OCI-LY7 (cell line): ENCODE measurements at regions not wholly inside any gene's neighbourhood (a gene's known extent, or its start where the extent isn't known, plus 50 kb on each side); places are given as distances from the start of the nearest gene placed in this dataset.

Experiments used
- EZH2phosphoT487 ChIP-seq: fragments of 200-600 bp; sonication (generic); IDR thresholded peaks from 2 replicates; pipeline ENCODE4 v1.6.1; 2018; ENCODE audit warnings: low read depth, borderline replicate concordance, mild to moderate bottlenecking, mixed run types, antibody characterized with exemption, low read length, moderate library complexity, mixed read lengths
- TF ChIP-seq, protein P1 (sequence below): fragments of 200-600 bp; sonication (generic); conservative IDR thresholded peaks from 2 replicates; pipeline ENCODE4 v1.5.1; 2014; ENCODE audit warnings: mild to moderate bottlenecking, antibody characterized with exemption, low read length, moderate library complexity, mixed read lengths

DNA sequence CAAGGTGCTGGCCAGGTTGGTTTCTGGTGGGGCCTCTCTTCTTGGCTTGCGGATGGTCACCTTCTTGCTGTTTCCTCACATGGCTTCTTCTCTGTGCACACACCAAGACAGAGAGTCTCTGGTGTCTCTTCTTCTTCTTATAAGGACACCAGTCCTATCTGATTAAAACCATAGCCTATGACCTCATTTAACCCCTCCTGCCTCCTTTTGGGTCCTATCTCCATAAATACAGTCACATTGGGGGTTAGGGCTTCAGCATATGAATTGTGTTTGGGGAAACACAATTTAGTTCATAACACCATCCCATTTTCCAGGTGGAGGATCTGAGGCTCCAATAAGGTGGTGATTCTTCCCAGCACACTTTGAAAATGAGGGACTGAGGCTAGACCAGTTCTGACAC, 80.4 kb downstream of the SPRY4 start:
- TF ChIP-seq, protein P1, sequence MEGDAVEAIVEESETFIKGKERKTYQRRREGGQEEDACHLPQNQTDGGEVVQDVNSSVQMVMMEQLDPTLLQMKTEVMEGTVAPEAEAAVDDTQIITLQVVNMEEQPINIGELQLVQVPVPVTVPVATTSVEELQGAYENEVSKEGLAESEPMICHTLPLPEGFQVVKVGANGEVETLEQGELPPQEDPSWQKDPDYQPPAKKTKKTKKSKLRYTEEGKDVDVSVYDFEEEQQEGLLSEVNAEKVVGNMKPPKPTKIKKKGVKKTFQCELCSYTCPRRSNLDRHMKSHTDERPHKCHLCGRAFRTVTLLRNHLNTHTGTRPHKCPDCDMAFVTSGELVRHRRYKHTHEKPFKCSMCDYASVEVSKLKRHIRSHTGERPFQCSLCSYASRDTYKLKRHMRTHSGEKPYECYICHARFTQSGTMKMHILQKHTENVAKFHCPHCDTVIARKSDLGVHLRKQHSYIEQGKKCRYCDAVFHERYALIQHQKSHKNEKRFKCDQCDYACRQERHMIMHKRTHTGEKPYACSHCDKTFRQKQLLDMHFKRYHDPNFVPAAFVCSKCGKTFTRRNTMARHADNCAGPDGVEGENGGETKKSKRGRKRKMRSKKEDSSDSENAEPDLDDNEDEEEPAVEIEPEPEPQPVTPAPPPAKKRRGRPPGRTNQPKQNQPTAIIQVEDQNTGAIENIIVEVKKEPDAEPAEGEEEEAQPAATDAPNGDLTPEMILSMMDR, result no peak
- no peak for TF ChIP-seq EZH2phosphoT487
